ENCODE measurements at regions not wholly inside any gene's neighbourhood (a gene's known extent, or its start where the extent isn't known, plus 50 kb on each side); places are given as distances from the start of the nearest gene placed in this dataset.
"Not testable (repeated sequence)": the region's sequence is repeated elsewhere in the genome, so short reads cannot be mapped to it uniquely, and the experiment has no call there.

DNA sequence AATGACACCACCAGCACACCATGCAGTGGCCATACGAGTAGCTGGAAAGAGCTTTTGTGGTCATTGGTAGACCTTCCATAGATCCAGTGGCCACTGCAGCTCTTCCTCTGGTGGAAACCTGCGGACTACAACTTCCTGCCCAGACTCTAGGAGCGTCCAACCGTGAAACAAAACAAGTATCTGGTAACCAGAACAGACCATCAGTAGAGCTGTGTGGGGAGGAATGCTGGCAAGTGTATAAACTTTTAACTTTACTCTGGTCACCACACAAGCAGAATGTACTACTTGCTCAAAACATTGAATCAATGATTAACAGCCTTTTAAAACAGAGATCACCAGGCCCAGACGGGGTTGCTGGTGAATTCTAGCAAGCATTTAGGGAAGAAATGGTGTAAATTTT, 154.7 kb upstream of the DGKB start:
- Histone ChIP-seq H3K9ac (ENCODE audit: low read length) (no peak overlapping the region), H3K27ac (ENCODE audit: low read depth, low read length) (no peak overlapping the region), H3K27me3 (ENCODE audit: low read length) (no peaks in the 10 kb centered on the region), H3K36me3 (ENCODE audit: low read length) (no peaks in the 10 kb centered on the region; the same call in 1 of the 2 replicates), H2AFZ (ENCODE audit: low read depth, low read length, severe bottlenecking) (no peak overlapping the region), H3K79me2 (ENCODE audit: insufficient read depth, low read length) (no peaks in the 10 kb centered on the region), H4K20me1 (ENCODE audit: low read depth, low read length) (no peaks in the 10 kb centered on the region; the same call in 1 of the 2 replicates), H3K4me2 (ENCODE audit: low read depth, low read length, poor library complexity, severe bottlenecking) (no peak overlapping the region), H3F3A (ENCODE audit: insufficient read depth) (no peaks in the 10 kb centered on the region), H3K4me3 (ENCODE audit: insufficient read depth, low read length, poor library complexity, severe bottlenecking) (no peak overlapping the region), H3K9me3 (ENCODE audit: insufficient read depth, low read length) (no peaks in the 10 kb centered on the region), H3K9me2 (replicated peaks; ENCODE audit: insufficient read depth, low read length) (no peaks in the 10 kb centered on the region)
- TF ChIP-seq EZH2phosphoT487 (conservative IDR thresholded peaks at IDR 0.05; ENCODE audit: low read length) = no peak
- no peak for TF ChIP-seq CTCF (IDR thresholded peaks at IDR 0.05; ENCODE audit: insufficient read depth, low read length, poor library complexity, severe bottlenecking)

DNA sequence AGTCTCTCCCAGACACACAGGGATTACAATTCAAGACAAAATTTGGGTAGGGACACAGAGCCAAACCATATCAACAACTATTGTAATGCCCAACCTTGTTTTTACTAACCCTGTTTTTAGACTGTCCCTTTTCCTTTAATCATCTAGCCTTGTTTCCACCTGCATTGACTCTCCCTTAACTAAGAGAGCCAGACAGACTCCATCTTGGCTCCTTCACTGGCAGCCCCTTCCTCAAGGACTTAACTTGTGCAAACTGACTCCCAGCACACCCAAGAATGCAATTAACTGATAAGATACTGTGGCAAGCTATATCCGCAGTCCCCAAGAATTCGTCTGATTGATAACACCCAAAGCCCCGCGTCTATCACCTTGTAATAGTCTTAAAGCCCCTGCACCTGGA, 151.8 kb upstream of the DGKB start:
- H3K27me3 ChIP-seq (ENCODE audit: low read length); H3K9ac ChIP-seq (ENCODE audit: low read length); H2AFZ ChIP-seq (ENCODE audit: low read depth, low read length, severe bottlenecking); H3F3A ChIP-seq (ENCODE audit: insufficient read depth); H3K4me3 ChIP-seq (ENCODE audit: insufficient read depth, low read length, poor library complexity, severe bottlenecking); H3K79me2 ChIP-seq (ENCODE audit: insufficient read depth, low read length); H3K27ac ChIP-seq (ENCODE audit: low read depth, low read length); H3K9me3 ChIP-seq (ENCODE audit: insufficient read depth, low read length); H3K9me2 ChIP-seq (replicated peaks; ENCODE audit: insufficient read depth, low read length); H3K36me3 ChIP-seq (ENCODE audit: low read length); H3K4me2 ChIP-seq (ENCODE audit: low read depth, low read length, poor library complexity, severe bottlenecking); H4K20me1 ChIP-seq (ENCODE audit: low read depth, low read length): not testable (repeated sequence)

DNA sequence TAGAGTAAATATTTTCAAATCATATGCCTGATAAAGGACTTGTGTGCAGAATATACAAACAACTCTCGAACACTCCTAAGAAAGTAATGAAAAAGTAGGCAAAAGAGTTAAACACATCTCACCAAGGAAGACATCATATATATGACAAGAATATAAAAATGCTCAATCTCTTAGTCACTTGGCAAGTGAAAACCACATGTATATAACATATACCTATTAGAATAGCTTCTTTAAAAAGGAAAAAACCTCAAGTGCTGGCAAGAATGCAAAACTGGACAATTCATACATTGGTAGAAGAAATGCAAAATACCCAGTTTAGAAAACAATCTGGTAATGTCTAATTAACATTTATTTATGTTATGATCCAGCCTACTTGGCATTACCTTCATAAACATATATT, 146.6 kb upstream of the DGKB start:
- Histone ChIP-seq H4K20me1 (ENCODE audit: low read depth, low read length) (no peaks in the 10 kb centered on the region), H3F3A (ENCODE audit: insufficient read depth) (no peaks in the 10 kb centered on the region), H2AFZ (ENCODE audit: low read depth, low read length, severe bottlenecking) (no peak overlapping the region), H3K9me3 (ENCODE audit: insufficient read depth, low read length) (no peaks in the 10 kb centered on the region), H3K4me3 (ENCODE audit: insufficient read depth, low read length, poor library complexity, severe bottlenecking) (no peak overlapping the region), H3K4me2 (ENCODE audit: low read depth, low read length, poor library complexity, severe bottlenecking) (no peak overlapping the region), H3K27ac (ENCODE audit: low read depth, low read length) (no peak overlapping the region), H3K27me3 (ENCODE audit: low read length) (no peaks in the 10 kb centered on the region), H3K9ac (ENCODE audit: low read length) (no peak overlapping the region), H3K79me2 (ENCODE audit: insufficient read depth, low read length) (no peaks in the 10 kb centered on the region), H3K9me2 (replicated peaks; ENCODE audit: insufficient read depth, low read length) (no peaks in the 10 kb centered on the region), H3K36me3 (ENCODE audit: low read length) (no peaks in the 10 kb centered on the region)
- TF ChIP-seq CTCF (IDR thresholded peaks at IDR 0.05; ENCODE audit: insufficient read depth, low read length, poor library complexity, severe bottlenecking) (no peak), EZH2phosphoT487 (conservative IDR thresholded peaks at IDR 0.05; ENCODE audit: low read length) (no peak)

GRCh38 chr7:15046861-15047260, 144.3 kb upstream of the DGKB start:
- H4K20me1 ChIP-seq (ENCODE audit: low read depth, low read length) = no peaks in the 10 kb centered on the region
- H3K9me3 ChIP-seq (ENCODE audit: insufficient read depth, low read length) = no peaks in the 10 kb centered on the region
- no peak for TF ChIP-seq CTCF (IDR thresholded peaks at IDR 0.05; ENCODE audit: insufficient read depth, low read length, poor library complexity, severe bottlenecking)
- TF ChIP-seq EZH2phosphoT487 (conservative IDR thresholded peaks at IDR 0.05; ENCODE audit: low read length) = no peak
- H3K9ac ChIP-seq (ENCODE audit: low read length) = no peak overlapping the region
- no peak overlapping the region for H3K4me2 ChIP-seq (ENCODE audit: low read depth, low read length, poor library complexity, severe bottlenecking)
- no peak overlapping the region for H2AFZ ChIP-seq (ENCODE audit: low read depth, low read length, severe bottlenecking)
- peaks cover 5% of the 10 kb centered on the region for H3K27me3 ChIP-seq (ENCODE audit: low read length)
- no peak overlapping the region for H3K4me3 ChIP-seq (ENCODE audit: insufficient read depth, low read length, poor library complexity, severe bottlenecking)
- H3F3A ChIP-seq (ENCODE audit: insufficient read depth) = no peaks in the 10 kb centered on the region
- H3K9me2 ChIP-seq (replicated peaks; ENCODE audit: insufficient read depth, low read length) = no peaks in the 10 kb centered on the region
- no peak overlapping the region for H3K27ac ChIP-seq (ENCODE audit: low read depth, low read length)
- H3K36me3 ChIP-seq (ENCODE audit: low read length) = no peaks in the 10 kb centered on the region
- H3K79me2 ChIP-seq (ENCODE audit: insufficient read depth, low read length) = no peaks in the 10 kb centered on the region
